Right lobe of liver (tissue), 4 donors: ENCODE measurements at regions not wholly inside any gene's neighbourhood (a gene's known extent, or its start where the extent isn't known, plus 50 kb on each side); places are given as distances from the start of the nearest gene placed in this dataset.

Source experiments
- POLR2A ChIP-seq: fragments of 450-650 bp; IDR thresholded peaks from one replicate; pipeline ENCODE4 v1.6.1; 2017; ENCODE audit warnings: antibody characterized with exemption, mild to moderate bottlenecking
- TF ChIP-seq, protein P1 (sequence below), 4 donors: fragments of 200-600 bp in 3 of 4; fragments of 450-650 bp in 1 of 4; IDR thresholded peaks; one replicate each; pipeline versions ENCODE4 v1.5.1 to v1.8.0; 2016 to 2022; ENCODE audit warnings: antibody characterized with exemption in 4 of 4, mild to moderate bottlenecking in 2 of 4
- donor health status: DM: no; HTN: no; CAD: no.
- donor health status: DM: no; HTN: no; CAD: no.
- donor health status: DM: no; HTN: yes; CAD: no.

DNA sequence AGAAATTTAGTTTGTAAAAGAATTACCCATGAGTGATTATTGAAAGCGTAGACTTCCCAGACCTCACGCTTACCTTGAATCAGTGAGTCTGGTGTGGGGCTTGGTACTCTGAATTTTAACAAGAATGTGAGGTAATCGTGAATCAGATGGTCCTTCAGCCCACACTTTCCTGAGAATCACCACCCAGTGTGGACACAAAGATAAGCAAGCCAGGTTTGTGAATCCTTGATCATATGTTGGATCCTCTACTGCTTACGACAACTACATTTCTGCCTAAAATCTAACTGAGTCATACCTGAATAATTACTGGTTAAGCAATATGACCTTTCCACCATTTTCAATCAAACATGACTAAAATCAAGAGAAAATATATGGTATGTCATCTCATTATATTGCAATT, 589.3 kb downstream of the TFAP2A start:
- TF ChIP-seq, protein P1, sequence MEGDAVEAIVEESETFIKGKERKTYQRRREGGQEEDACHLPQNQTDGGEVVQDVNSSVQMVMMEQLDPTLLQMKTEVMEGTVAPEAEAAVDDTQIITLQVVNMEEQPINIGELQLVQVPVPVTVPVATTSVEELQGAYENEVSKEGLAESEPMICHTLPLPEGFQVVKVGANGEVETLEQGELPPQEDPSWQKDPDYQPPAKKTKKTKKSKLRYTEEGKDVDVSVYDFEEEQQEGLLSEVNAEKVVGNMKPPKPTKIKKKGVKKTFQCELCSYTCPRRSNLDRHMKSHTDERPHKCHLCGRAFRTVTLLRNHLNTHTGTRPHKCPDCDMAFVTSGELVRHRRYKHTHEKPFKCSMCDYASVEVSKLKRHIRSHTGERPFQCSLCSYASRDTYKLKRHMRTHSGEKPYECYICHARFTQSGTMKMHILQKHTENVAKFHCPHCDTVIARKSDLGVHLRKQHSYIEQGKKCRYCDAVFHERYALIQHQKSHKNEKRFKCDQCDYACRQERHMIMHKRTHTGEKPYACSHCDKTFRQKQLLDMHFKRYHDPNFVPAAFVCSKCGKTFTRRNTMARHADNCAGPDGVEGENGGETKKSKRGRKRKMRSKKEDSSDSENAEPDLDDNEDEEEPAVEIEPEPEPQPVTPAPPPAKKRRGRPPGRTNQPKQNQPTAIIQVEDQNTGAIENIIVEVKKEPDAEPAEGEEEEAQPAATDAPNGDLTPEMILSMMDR (IDR thresholded peaks at IDR 0.05): no peak
- no peak for TF ChIP-seq POLR2A
